PFSK-1 (cell line): ENCODE measurements at regions not wholly inside any gene's neighbourhood (a gene's known extent, or its start where the extent isn't known, plus 50 kb on each side); places are given as distances from the start of the nearest gene placed in this dataset.

Experiments
- FOXP2 ChIP-seq: optimal IDR thresholded peaks from 2 replicates; pipeline ENCODE3; 2011; ENCODE audit warnings: borderline replicate concordance, control low read depth, inconsistent platforms; ENCODE audit not compliant: insufficient read depth; ENCODE audit errors: extremely low read length, extremely low read depth
- POLR2AphosphoS5 ChIP-seq: IDR thresholded peaks from 2 replicates; pipeline ENCODE4 v1.6.1; 2012; ENCODE audit warnings: low read depth, mild to moderate bottlenecking, control low read depth, low read length, moderate library complexity
- REST ChIP-seq, 2 experiments: IDR thresholded peaks; 2 replicates each; pipeline versions ENCODE4 v1.6.1 to v1.8.0; 2011 to 2012; ENCODE audit warnings: low read depth in 2 of 2, low read length in 2 of 2, control low read depth in 1 of 2, inconsistent platforms in 1 of 2, mild to moderate bottlenecking in 1 of 2, moderate library complexity in 1 of 2; ENCODE audit not compliant: insufficient read depth in 1 of 2
- SIN3A ChIP-seq: IDR thresholded peaks from 2 replicates; pipeline ENCODE4 v1.6.1; 2012; ENCODE audit warnings: mild to moderate bottlenecking, low read length, moderate library complexity, borderline replicate concordance; ENCODE audit not compliant: insufficient read depth
- TAF1 ChIP-seq: IDR thresholded peaks from 2 replicates; pipeline ENCODE4 v1.6.1; 2012; ENCODE audit warnings: low read length, control low read depth, borderline replicate concordance; ENCODE audit not compliant: insufficient read depth

GRCh38 chr5:110045158-110045557, 355.4 kb downstream of the MAN2A1 start:
- no peak for TF ChIP-seq POLR2AphosphoS5
- TF ChIP-seq SIN3A = no peak
- TF ChIP-seq REST (IDR thresholded peaks at IDR 0.05; ENCODE audit: insufficient read depth in 1 of 2, low read depth in 2 of 2, low read length in 2 of 2) = no peak
- no peak for TF ChIP-seq TAF1
- no peak for TF ChIP-seq FOXP2

- no peak for TF ChIP-seq FOXP2
- TF ChIP-seq TAF1 = no peak
- no peak for TF ChIP-seq REST (IDR thresholded peaks at IDR 0.05; ENCODE audit: insufficient read depth in 1 of 2, low read depth in 2 of 2, low read length in 2 of 2)
- TF ChIP-seq SIN3A = no peak
- TF ChIP-seq POLR2AphosphoS5 = no peak
These were observed 358.8 kb downstream of the MAN2A1 start for GRCh38 chr5:110048491-110048890.

GRCh38 chr5:110049816-110050215, 360.1 kb downstream of the MAN2A1 start:
- TF ChIP-seq TAF1 (no peak), SIN3A (no peak), FOXP2 (no peak)

GRCh38 chr5:110050640-110051345, 361.1 kb downstream of the MAN2A1 start:
- no peak for TF ChIP-seq FOXP2
- TF ChIP-seq REST (IDR thresholded peaks at IDR 0.05; ENCODE audit: insufficient read depth in 1 of 2, low read depth in 2 of 2, low read length in 2 of 2) = no peak
- TF ChIP-seq SIN3A = no peak
- no peak for TF ChIP-seq POLR2AphosphoS5
- no peak for TF ChIP-seq TAF1

- TF ChIP-seq FOXP2 (no peak), TAF1 (no peak), SIN3A (no peak), REST (IDR thresholded peaks at IDR 0.05; ENCODE audit: insufficient read depth in 1 of 2, low read depth in 2 of 2, low read length in 2 of 2) (no peak), POLR2AphosphoS5 (no peak)
These were observed 363.5 kb downstream of the MAN2A1 start for GRCh38 chr5:110053205-110053604.
